Astrocyte of the spinal cord (primary cell): ENCODE measurements at regions not wholly inside any gene's neighbourhood (a gene's known extent, or its start where the extent isn't known, plus 50 kb on each side); places are given as distances from the start of the nearest gene placed in this dataset.
A peak's percentile ranks its signal among the peaks of the same experiment; 100 is the strongest.

Source experiments
- DNase-seq: peaks from one replicate; pipeline ENCODE4 v3.0.0; 2011; ENCODE audit warnings: low read depth, low spot score
- H3K4me3 ChIP-seq: 2 replicates; pipeline ENCODE4 v1.5.1; 2011; ENCODE audit warnings: low read depth, mild to moderate bottlenecking, low read length, moderate library complexity
- in situ Hi-C: cut with HindIII; loops from 2 replicates; pipeline ENCODE4 v1.10.0; 2017; ENCODE audit warnings: low sequenced_read_pairs
- TF ChIP-seq, protein P1 (sequence below): IDR thresholded peaks from 2 replicates; pipeline ENCODE4 v1.5.1; 2012; ENCODE audit warnings: low read depth, mild to moderate bottlenecking, low read length, inconsistent platforms

DNA sequence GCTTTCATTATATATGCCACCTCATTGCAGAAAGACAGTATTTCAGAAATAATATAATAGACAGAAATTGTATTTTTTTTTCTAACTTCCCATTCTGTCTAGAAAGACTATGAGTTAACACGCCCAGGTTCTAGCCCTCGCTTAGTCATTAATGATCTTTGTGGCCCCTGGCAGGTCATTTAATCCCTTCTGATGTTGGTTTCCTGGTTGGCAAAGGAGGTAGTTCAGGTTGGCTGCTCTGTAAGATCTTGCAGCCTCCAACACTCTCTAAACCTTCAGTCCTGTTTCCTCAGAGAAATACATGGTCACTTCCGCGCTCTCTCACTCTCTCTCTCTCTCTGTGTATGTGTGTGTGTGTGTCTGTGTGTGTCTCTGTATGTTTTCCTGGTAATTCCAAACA lies 156.3 kb upstream of the NOCT start:
- in situ Hi-C loops: no loop called here
- no peak for DNase-seq
- TF ChIP-seq, protein P1, sequence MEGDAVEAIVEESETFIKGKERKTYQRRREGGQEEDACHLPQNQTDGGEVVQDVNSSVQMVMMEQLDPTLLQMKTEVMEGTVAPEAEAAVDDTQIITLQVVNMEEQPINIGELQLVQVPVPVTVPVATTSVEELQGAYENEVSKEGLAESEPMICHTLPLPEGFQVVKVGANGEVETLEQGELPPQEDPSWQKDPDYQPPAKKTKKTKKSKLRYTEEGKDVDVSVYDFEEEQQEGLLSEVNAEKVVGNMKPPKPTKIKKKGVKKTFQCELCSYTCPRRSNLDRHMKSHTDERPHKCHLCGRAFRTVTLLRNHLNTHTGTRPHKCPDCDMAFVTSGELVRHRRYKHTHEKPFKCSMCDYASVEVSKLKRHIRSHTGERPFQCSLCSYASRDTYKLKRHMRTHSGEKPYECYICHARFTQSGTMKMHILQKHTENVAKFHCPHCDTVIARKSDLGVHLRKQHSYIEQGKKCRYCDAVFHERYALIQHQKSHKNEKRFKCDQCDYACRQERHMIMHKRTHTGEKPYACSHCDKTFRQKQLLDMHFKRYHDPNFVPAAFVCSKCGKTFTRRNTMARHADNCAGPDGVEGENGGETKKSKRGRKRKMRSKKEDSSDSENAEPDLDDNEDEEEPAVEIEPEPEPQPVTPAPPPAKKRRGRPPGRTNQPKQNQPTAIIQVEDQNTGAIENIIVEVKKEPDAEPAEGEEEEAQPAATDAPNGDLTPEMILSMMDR: no peak
- H3K4me3 ChIP-seq: no peak overlapping the region

GRCh38 chr4:138858419-138858818 lies 157.2 kb upstream of the NOCT start:
- in situ Hi-C loops: no loop called here
- TF ChIP-seq, protein P1: no peak
- DNase-seq: no peak
- H3K4me3 ChIP-seq: no peak overlapping the region

GRCh38 chr4:138857416-138857815 lies 158.2 kb upstream of the NOCT start:
- in situ Hi-C loops: no loop called here
- no peak overlapping the region for H3K4me3 ChIP-seq
- DNase-seq: no peak
- TF ChIP-seq, protein P1: no peak

DNA sequence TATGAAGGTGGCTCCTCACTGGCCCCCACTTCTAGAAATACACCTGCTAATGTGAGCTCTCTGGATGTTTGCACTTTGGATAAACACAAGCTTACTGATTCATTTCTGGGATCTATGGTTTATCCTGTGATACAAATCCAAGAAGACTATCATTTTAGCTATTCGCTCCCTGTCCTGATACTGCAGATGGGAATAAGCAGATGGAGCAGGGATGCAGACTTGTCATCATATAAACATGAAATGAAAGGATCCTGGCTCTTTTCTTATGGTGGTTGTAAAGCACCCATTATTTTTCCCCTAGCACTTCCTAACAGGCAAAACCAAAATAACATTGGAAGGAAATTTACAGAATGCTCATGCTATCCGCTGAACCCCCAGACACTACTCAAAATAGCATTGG lies 162.9 kb upstream of the NOCT start:
- in situ Hi-C loops: no loop called here
- TF ChIP-seq, protein P1: no peak
- no peak overlapping the region for H3K4me3 ChIP-seq
- DNase-seq: no peak

DNA sequence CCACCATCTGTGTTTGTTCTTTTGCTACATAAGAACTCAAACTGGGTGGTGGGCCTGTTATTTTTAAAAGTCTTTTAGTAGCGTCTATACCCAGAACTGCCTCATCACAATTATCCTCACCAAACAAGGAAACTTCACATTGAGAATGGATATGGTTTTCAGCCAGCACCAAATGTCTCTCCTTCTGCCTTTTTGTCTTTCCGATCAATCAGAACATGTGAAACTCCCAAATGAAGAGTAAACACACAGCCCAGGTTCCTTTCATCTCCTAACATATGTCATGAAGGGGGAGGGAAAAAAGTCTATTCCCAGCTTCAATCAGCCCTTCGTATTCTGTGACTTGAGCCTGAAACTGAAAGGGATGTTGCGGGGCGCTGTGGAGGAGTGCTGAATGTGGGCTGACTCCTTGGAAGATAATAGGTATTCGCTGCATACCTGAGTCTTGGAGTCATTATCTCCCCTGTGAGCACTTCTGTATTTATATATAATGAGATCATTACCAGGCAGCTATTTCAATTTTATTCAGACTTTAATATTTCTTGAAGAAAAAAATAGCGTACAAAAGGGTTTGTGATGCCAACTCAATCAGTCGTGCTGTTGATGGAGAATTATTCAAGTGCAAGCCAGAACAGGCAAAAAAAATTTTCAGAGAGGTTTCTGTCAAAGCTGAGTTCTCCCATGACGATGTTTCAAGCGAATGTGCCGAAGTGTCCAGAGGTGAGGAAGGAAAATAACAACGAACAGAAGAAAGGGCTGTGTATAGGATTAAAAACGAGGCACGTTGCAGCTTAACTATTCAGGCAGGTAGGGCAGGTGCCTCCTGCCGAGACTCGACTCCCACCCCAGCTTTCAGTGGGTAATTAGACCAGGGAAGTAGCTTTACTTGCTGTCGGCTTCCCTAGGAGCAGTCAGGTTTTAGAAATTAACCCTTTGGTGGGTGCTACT lies 163.9 kb upstream of the NOCT start:
- TF ChIP-seq, protein P1: no peak
- in situ Hi-C loops: no loop called here
- DNase-seq: peak; percentile 4
- no peak overlapping the region for H3K4me3 ChIP-seq

DNA sequence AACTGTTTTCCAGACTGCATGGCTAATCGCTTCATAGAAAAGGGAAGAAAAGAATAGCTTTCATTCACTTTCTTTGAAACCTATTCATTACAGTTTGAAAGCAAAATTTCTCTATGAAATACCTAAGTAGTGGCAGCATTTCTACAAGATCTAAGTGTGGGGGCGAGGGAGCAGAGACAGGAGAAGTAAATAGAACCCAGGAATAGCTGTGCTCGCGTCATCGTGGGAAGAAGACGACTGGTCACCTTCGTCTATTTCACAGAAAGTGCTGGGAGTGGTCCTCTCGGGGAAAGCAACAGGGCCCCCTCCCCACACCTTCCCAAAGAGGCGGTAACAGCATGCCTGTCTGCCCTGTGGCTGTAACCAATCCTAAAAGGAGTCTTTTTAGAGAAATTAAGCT lies 169.9 kb upstream of the NOCT start:
- TF ChIP-seq, protein P1: no peak
- H3K4me3 ChIP-seq: no peak overlapping the region
- DNase-seq: no peak
- in situ Hi-C loops: no loop called here
